ENCODE measurements at regions not wholly inside any gene's neighbourhood (a gene's known extent, or its start where the extent isn't known, plus 50 kb on each side); places are given as distances from the start of the nearest gene placed in this dataset.

DNA sequence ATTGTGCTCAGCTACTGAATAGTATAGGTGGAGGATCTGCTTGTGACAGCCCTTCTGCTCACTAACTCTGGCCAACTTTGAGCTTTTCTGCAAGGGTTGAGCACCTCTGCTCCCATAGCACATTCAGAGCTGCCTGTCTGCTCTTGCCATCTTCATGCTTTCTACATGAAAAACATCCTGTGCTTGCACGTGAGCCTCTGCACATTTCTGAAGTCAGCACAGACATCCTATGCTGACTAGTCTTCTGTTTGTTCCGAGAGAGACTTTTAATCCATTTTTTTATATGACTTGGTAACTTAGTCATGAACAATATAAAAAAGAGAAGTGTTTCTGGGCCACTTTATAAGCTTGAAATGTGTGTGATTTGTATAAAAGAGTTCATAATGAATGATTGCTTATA, 969.3 kb downstream of the TMTC2 start:
- TF ChIP-seq CTCF (IDR thresholded peaks at IDR 0.05) (no peak), EP300 (IDR thresholded peaks at IDR 0.05) (no peak), POLR2A (IDR thresholded peaks at IDR 0.05) (no peak)
